ENCODE measurements at regions not wholly inside any gene's neighbourhood (a gene's known extent, or its start where the extent isn't known, plus 50 kb on each side); places are given as distances from the start of the nearest gene placed in this dataset.

- H3K4me3 ChIP-seq (ENCODE audit: low read depth in 2 of 2, low read length in 2 of 2), result no peak overlapping the region
- DNase-seq (ENCODE audit: low read depth, low spot score) (no peak), ATAC-seq (no peak)
- TF ChIP-seq SIN3A (IDR thresholded peaks at IDR 0.05; ENCODE audit: borderline replicate concordance, insufficient read depth, low read depth, low read length) (no peak), POLR2AphosphoS5 (IDR thresholded peaks at IDR 0.05; ENCODE audit: low read depth, low read length) (no peak), TCF7L2 (IDR thresholded peaks at IDR 0.05; ENCODE audit: low read depth, low read length) (no peak)
- TF ChIP-seq, protein P1, sequence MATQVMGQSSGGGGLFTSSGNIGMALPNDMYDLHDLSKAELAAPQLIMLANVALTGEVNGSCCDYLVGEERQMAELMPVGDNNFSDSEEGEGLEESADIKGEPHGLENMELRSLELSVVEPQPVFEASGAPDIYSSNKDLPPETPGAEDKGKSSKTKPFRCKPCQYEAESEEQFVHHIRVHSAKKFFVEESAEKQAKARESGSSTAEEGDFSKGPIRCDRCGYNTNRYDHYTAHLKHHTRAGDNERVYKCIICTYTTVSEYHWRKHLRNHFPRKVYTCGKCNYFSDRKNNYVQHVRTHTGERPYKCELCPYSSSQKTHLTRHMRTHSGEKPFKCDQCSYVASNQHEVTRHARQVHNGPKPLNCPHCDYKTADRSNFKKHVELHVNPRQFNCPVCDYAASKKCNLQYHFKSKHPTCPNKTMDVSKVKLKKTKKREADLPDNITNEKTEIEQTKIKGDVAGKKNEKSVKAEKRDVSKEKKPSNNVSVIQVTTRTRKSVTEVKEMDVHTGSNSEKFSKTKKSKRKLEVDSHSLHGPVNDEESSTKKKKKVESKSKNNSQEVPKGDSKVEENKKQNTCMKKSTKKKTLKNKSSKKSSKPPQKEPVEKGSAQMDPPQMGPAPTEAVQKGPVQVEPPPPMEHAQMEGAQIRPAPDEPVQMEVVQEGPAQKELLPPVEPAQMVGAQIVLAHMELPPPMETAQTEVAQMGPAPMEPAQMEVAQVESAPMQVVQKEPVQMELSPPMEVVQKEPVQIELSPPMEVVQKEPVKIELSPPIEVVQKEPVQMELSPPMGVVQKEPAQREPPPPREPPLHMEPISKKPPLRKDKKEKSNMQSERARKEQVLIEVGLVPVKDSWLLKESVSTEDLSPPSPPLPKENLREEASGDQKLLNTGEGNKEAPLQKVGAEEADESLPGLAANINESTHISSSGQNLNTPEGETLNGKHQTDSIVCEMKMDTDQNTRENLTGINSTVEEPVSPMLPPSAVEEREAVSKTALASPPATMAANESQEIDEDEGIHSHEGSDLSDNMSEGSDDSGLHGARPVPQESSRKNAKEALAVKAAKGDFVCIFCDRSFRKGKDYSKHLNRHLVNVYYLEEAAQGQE (IDR thresholded peaks at IDR 0.05; ENCODE audit: insufficient read depth in 1 of 2, low read depth in 2 of 2, low read length in 1 of 2), result no peak
- TF ChIP-seq, protein P2, sequence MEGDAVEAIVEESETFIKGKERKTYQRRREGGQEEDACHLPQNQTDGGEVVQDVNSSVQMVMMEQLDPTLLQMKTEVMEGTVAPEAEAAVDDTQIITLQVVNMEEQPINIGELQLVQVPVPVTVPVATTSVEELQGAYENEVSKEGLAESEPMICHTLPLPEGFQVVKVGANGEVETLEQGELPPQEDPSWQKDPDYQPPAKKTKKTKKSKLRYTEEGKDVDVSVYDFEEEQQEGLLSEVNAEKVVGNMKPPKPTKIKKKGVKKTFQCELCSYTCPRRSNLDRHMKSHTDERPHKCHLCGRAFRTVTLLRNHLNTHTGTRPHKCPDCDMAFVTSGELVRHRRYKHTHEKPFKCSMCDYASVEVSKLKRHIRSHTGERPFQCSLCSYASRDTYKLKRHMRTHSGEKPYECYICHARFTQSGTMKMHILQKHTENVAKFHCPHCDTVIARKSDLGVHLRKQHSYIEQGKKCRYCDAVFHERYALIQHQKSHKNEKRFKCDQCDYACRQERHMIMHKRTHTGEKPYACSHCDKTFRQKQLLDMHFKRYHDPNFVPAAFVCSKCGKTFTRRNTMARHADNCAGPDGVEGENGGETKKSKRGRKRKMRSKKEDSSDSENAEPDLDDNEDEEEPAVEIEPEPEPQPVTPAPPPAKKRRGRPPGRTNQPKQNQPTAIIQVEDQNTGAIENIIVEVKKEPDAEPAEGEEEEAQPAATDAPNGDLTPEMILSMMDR (IDR thresholded peaks at IDR 0.05), result no peak
- POLR2A ChIA-PET, result no interaction called here
- H3K9me3 ChIP-seq (ENCODE audit: control insufficient read depth, insufficient read depth, low read depth, low read length), result no peaks in the 10 kb centered on the region
- intact Hi-C loops (cut with micrococcal nuclease; ENCODE audit: unreplicated experiment) (no loop called here), in situ Hi-C loops (cut with HindIII; ENCODE audit: low pct_unique_long_range_greater_than_20kb, low sequenced_read_pairs) (no loop called here)
- H3K27me3 ChIP-seq (ENCODE audit: control insufficient read depth, insufficient read depth, low read length), result no peaks in the 10 kb centered on the region
- H3K36me3 ChIP-seq (ENCODE audit: control insufficient read depth, insufficient read depth, low read length), result no peaks in the 10 kb centered on the region
- H3K27ac ChIP-seq (ENCODE audit: low read length), result no peak overlapping the region
- CTCF ChIA-PET, result no interaction called here
- BruUV-seq (replicated peaks), result no TSS peak
- H3K4me1 ChIP-seq (ENCODE audit: control insufficient read depth, insufficient read depth, low read length), result no peaks in the 10 kb centered on the region
These were observed 419.0 kb downstream of the DSC3 start for GRCh38 chr18:30623401-30624065.

DNA sequence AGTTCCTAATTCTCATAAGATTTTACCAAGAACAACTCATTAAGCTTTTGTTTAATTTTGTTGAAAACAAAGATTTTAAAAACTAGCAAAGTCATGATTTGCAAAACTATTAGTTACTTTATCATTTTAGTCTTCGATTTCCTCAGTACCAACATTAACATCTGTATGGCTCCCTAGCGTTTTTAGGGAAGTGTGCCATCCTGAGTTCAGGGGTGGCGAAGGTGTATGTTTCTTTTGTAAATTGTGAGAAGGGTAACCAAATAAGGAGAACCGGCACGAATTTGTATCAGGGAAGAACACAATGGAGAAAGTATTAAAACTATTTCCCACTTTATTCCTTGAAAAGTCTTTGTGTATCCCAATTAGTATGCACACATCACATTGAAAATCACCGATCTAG is 419.9 kb downstream of the DSC3 start:
- Histone ChIP-seq H3K4me3 (ENCODE audit: low read depth in 2 of 2, low read length in 2 of 2) (no peak overlapping the region), H3K4me1 (ENCODE audit: control insufficient read depth, insufficient read depth, low read length) (no peaks in the 10 kb centered on the region), H3K27ac (ENCODE audit: low read length) (no peak overlapping the region), H3K27me3 (ENCODE audit: control insufficient read depth, insufficient read depth, low read length) (no peaks in the 10 kb centered on the region), H3K9me3 (ENCODE audit: control insufficient read depth, insufficient read depth, low read depth, low read length) (no peaks in the 10 kb centered on the region), H3K36me3 (ENCODE audit: control insufficient read depth, insufficient read depth, low read length) (no peaks in the 10 kb centered on the region)
- POLR2A ChIA-PET, result no interaction called here
- TF ChIP-seq SIN3A (IDR thresholded peaks at IDR 0.05; ENCODE audit: borderline replicate concordance, insufficient read depth, low read depth, low read length) (no peak), TCF7L2 (IDR thresholded peaks at IDR 0.05; ENCODE audit: low read depth, low read length) (no peak), POLR2AphosphoS5 (IDR thresholded peaks at IDR 0.05; ENCODE audit: low read depth, low read length) (no peak)
- TF ChIP-seq, protein P2 (IDR thresholded peaks at IDR 0.05), result no peak
- TF ChIP-seq, protein P1 (IDR thresholded peaks at IDR 0.05; ENCODE audit: insufficient read depth in 1 of 2, low read depth in 2 of 2, low read length in 1 of 2), result no peak
- BruUV-seq (replicated peaks), result no TSS peak
- DNase-seq (ENCODE audit: low read depth, low spot score) (no peak), ATAC-seq (no peak)
- intact Hi-C loops (cut with micrococcal nuclease; ENCODE audit: unreplicated experiment), result no loop called here
- in situ Hi-C loops (cut with HindIII; ENCODE audit: low pct_unique_long_range_greater_than_20kb, low sequenced_read_pairs), result no loop called here
- CTCF ChIA-PET, result no interaction called here

Data from Panc1 (cell line).